ENCODE measurements at regions not wholly inside any gene's neighbourhood (a gene's known extent, or its start where the extent isn't known, plus 50 kb on each side); places are given as distances from the start of the nearest gene placed in this dataset.

DNA sequence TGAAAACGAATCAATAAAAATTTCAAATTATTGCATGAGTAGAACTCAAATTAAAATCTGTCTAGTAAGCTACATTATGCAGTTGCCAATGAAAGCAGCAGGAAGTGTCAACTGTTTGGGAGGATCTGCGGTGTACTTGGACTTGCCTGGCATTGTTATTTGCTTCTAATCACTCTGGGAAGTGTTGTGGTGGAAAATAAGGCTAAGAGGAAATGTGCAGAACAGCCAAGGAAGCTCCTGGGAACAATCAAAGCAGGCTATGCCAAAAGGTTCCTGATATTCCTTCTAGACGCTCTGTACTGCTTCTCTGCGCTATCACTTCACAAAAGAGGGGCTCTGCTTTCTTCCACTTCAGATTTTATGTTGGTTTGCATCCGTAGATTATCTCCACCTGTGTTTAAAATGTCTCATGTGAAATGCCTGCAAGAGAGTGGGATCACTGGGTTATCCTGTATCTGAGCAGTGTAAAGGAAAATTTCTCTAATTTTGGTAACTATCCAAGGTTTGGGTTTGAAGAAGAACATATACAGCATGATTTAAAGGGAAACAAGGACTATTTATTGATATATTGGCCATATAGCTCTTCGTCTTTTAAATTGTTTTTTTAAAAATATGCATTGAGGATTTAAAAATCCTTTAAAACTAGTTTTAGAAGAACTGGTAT lies 182.7 kb upstream of the CSNK1A1L start:
- peak in 1 of 4 donors; percentile 11 for TF ChIP-seq POLR2AphosphoS5 (IDR thresholded peaks at IDR 0.05)
- TF ChIP-seq, protein P1, sequence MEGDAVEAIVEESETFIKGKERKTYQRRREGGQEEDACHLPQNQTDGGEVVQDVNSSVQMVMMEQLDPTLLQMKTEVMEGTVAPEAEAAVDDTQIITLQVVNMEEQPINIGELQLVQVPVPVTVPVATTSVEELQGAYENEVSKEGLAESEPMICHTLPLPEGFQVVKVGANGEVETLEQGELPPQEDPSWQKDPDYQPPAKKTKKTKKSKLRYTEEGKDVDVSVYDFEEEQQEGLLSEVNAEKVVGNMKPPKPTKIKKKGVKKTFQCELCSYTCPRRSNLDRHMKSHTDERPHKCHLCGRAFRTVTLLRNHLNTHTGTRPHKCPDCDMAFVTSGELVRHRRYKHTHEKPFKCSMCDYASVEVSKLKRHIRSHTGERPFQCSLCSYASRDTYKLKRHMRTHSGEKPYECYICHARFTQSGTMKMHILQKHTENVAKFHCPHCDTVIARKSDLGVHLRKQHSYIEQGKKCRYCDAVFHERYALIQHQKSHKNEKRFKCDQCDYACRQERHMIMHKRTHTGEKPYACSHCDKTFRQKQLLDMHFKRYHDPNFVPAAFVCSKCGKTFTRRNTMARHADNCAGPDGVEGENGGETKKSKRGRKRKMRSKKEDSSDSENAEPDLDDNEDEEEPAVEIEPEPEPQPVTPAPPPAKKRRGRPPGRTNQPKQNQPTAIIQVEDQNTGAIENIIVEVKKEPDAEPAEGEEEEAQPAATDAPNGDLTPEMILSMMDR (IDR thresholded peaks at IDR 0.05): no peak
- peak in 1 of 4 donors; percentile 25 for TF ChIP-seq EP300 (IDR thresholded peaks at IDR 0.05)

All from sigmoid colon (tissue), 4 donors.